ENCODE measurements at regions not wholly inside any gene's neighbourhood (a gene's known extent, or its start where the extent isn't known, plus 50 kb on each side); places are given as distances from the start of the nearest gene placed in this dataset.

DNA sequence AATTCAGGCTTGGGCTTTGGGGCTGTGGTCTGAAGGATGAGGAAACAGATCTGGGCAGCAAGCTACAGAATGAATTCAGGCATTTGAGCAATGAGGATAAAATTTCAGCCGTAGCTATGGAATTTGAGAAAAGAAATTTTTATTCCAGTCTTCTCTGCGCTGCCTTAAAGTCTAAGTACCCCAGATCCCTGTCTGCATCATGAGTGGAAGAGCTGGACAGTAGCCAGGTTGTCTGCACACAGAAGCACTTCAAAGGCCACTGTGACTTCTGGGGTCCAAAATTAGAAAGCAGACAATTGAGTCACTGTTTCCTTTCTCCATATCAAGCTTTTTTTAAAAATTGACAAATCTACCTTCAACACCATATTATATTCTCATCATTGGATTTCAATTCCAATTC, 787.6 kb upstream of the GCFC2 start:
- no peaks in the 10 kb centered on the region for H3K36me3 ChIP-seq (ENCODE audit: low read depth, missing control alignments)
- H3K9me3 ChIP-seq: no peaks in the 10 kb centered on the region
- H3K4me1 ChIP-seq: no peaks in the 10 kb centered on the region
- intact Hi-C loops (cut with DNase I; ENCODE audit: low total_unique reads): no loop called here
- WGBS, 2 donors: 69 to 76% methylated on average over 2 of the region's 2 CpGs
- no peak for DNase-seq
- TF ChIP-seq, protein P1, sequence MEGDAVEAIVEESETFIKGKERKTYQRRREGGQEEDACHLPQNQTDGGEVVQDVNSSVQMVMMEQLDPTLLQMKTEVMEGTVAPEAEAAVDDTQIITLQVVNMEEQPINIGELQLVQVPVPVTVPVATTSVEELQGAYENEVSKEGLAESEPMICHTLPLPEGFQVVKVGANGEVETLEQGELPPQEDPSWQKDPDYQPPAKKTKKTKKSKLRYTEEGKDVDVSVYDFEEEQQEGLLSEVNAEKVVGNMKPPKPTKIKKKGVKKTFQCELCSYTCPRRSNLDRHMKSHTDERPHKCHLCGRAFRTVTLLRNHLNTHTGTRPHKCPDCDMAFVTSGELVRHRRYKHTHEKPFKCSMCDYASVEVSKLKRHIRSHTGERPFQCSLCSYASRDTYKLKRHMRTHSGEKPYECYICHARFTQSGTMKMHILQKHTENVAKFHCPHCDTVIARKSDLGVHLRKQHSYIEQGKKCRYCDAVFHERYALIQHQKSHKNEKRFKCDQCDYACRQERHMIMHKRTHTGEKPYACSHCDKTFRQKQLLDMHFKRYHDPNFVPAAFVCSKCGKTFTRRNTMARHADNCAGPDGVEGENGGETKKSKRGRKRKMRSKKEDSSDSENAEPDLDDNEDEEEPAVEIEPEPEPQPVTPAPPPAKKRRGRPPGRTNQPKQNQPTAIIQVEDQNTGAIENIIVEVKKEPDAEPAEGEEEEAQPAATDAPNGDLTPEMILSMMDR (IDR thresholded peaks at IDR 0.05): no peak
- no peak for TF ChIP-seq POLR2A (IDR thresholded peaks at IDR 0.05)
- no peaks in the 10 kb centered on the region for H3K27me3 ChIP-seq
- H3K27ac ChIP-seq: no peak overlapping the region
- H3K4me3 ChIP-seq: no peak overlapping the region

DNA sequence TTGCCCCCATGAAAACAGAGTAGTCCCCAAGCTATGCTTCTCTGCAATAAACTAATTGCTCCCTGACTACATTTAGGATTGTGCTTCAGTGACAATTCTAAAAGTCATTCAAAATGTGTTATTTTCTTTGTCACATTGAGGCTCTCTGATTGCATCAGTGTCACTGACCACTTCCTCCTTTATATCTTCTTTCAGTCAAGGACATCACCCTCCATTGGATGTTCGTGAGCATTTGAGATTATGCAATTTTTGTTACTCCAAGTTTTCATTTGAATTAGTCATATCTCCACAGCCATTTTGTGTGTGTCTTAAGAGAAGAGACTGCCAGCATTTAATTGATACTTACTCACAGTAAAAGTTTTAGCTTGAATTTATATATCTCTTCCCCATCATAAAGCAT, 780.8 kb upstream of the GCFC2 start:
- TF ChIP-seq, protein P1 (IDR thresholded peaks at IDR 0.05): no peak
- TF ChIP-seq POLR2A (IDR thresholded peaks at IDR 0.05): no peak
- 52 to 71% methylated on average over 1 of the region's 1 CpG for WGBS, 2 donors

DNA sequence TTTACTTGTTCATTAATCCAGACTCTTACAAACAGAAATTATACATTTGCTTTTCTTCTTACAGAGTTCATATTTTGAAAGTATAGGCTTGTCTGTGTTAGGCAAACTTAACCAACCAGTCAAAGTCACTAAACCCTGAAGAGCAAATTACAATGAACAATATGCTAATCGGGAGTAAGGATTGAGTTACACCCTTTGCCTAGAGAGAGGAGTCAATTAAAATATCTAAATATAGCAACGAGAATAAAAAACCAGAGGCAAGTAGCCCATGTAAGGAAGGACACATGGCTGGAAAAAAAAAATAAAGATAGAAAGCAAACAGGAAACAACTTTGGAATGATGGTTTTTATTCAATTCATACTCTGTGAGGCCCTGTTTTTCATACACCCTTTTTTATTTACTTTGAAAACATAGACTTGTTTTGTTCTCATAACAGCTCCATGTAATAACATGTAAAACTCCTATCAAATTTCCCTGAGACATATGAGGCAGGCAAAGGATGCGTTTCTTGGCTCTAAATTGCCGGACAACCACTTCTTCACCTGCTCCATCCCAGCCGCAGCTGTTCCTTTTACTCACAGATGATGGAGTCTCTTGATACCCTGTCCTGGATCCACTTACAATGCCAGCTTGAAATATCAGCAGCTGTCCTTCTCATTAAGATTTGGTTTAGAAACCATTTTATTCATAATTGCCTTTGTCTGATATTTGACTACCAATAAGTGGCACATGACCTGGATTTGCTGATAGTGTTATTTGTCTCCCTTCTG, 767.7 kb upstream of the GCFC2 start:
- Histone ChIP-seq H3K4me3 (no peak overlapping the region), H3K9me3 (no peaks in the 10 kb centered on the region), H3K27me3 (no peaks in the 10 kb centered on the region), H3K36me3 (ENCODE audit: low read depth, missing control alignments) (no peaks in the 10 kb centered on the region), H3K27ac (no peak overlapping the region), H3K4me1 (no peaks in the 10 kb centered on the region)
- intact Hi-C loops (cut with DNase I; ENCODE audit: low total_unique reads): no loop called here
- 75 to 78% methylated on average over 5 of the region's 5 CpGs for WGBS, 2 donors
- TF ChIP-seq, protein P1 (IDR thresholded peaks at IDR 0.05): no peak
- TF ChIP-seq POLR2A (IDR thresholded peaks at IDR 0.05): no peak
- DNase-seq: no peak

More for the DNA sequence above, 780.8 kb upstream of the GCFC2 start:
- Histone ChIP-seq H3K36me3 (ENCODE audit: low read depth, missing control alignments) (no peaks in the 10 kb centered on the region), H3K4me1 (no peaks in the 10 kb centered on the region), H3K4me3 (no peak overlapping the region), H3K9me3 (no peaks in the 10 kb centered on the region), H3K27me3 (no peaks in the 10 kb centered on the region), H3K27ac (no peak overlapping the region)
- intact Hi-C loops (cut with DNase I; ENCODE audit: low total_unique reads): no loop called here
- no peak for DNase-seq

DNA sequence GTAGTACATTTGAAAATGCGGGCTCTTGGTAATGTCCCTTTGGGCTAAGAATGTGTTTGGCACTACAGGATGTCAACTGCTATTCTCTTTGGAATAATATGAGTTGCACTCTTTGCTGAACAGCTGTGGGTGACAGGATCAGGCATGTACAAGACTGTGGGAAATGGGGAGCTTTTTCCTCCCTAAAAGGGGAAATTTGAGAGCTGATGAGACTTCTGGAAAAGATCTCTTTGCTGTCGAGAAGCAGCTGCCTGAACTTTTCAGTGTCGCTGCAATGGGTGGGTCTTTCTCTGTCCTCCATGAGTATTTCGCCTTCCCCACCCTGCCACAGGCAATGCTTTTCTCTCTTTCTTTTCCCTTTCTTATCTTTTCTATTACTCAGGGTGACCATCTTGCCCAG, 762.2 kb upstream of the GCFC2 start:
- 90 to 97% methylated on average over 4 of the region's 4 CpGs for WGBS, 2 donors
- no peaks in the 10 kb centered on the region for H3K4me1 ChIP-seq
- intact Hi-C loops (cut with DNase I; ENCODE audit: low total_unique reads): no loop called here

More for the DNA sequence above, 762.2 kb upstream of the GCFC2 start:
- Histone ChIP-seq H3K27ac (no peak overlapping the region), H3K36me3 (ENCODE audit: low read depth, missing control alignments) (no peaks in the 10 kb centered on the region), H3K9me3 (no peaks in the 10 kb centered on the region), H3K4me3 (no peak overlapping the region), H3K27me3 (no peaks in the 10 kb centered on the region)
- DNase-seq: no peak
- no peak for TF ChIP-seq POLR2A (IDR thresholded peaks at IDR 0.05)
- TF ChIP-seq, protein P1 (IDR thresholded peaks at IDR 0.05): no peak
